Activated CD4-positive, alpha-beta T cell treated with anti-CD3 and anti-CD28 coated beads for 36 hours (primary cell): ENCODE measurements at regions not wholly inside any gene's neighbourhood (a gene's known extent, or its start where the extent isn't known, plus 50 kb on each side); places are given as distances from the start of the nearest gene placed in this dataset.

Source experiments
- ATAC-seq: fragments of 200-7000 bp; cut with Tn5 transposase; one replicate; pipeline ENCODE4 v1.10.0; 2021; ENCODE audit warnings: mild to moderate bottlenecking, moderate library complexity
- CTCF ChIA-PET: fragments of 350-600 bp; sonication (Branson Sonifier 250); formaldehyde crosslinking; loops from one replicate; lab custom pipeline; 2021; ENCODE audit warnings: antibody characterized with exemption; lab: Charles Lee
- POLR2A ChIA-PET: fragments of 350-600 bp; sonication (Branson Sonifier 250); formaldehyde crosslinking; loops from one replicate; lab custom pipeline; 2021; ENCODE audit warnings: antibody characterized with exemption, inconsistent platforms; lab: Charles Lee
- DNase-seq: peaks from one replicate; pipeline ENCODE4 v3.0.0-alpha.2; 2020
- H3K27ac Mint-ChIP-seq: one replicate; pipeline ENCODE4 v1.8.0; 2021; ENCODE audit warnings: mixed read lengths
- H3K27me3 Mint-ChIP-seq: one replicate; pipeline ENCODE4 v1.8.0; 2021; ENCODE audit warnings: mixed read lengths
- H3K36me3 Mint-ChIP-seq: one replicate; pipeline ENCODE4 v1.8.0; 2021; ENCODE audit warnings: low read depth, mixed read lengths
- H3K4me1 Mint-ChIP-seq: one replicate; pipeline ENCODE4 v1.8.0; 2021; ENCODE audit warnings: mixed read lengths
- H3K4me3 Mint-ChIP-seq: one replicate; pipeline ENCODE4 v1.8.0; 2021; ENCODE audit warnings: mild to moderate bottlenecking, moderate library complexity, mixed read lengths
- H3K9me3 Mint-ChIP-seq: one replicate; pipeline ENCODE4 v1.8.0; 2021; ENCODE audit warnings: low read depth, mixed read lengths
- intact Hi-C, 2 experiments: fragments of 100-400 bp; cut with DNase I in 1 of 2; cut with micrococcal nuclease in 1 of 2; formaldehyde crosslinking; loops; one replicate each; pipeline versions ENCODE4 v1.14.2 to v1.15.1; 2022 to 2024; cut with DNase I, micrococcal nuclease

DNA sequence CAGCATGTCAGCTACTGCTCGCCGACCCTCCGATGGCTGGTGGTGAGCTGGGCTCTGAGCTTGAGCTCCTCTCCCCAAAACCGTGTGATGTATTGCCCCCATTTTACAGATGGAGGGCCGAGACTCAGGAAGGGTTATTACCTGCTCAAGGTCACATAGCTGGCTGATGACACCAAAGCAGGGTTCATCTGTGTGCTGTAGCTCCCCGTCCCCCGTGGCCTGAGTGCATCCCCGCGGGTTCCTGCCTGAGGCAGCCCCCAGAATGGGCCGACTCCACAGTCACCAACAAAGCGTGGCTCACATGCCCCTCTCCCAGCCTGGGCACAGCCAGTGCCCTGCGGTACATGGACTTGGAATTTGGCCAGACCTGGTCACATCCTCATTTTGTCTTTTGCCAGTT lies 198.6 kb downstream of the TFCP2L1 start:
- H3K27me3 Mint-ChIP-seq: peaks cover 8% of the 10 kb centered on the region
- CTCF ChIA-PET: interaction anchor here (0.6 to 1.7 kb wide), 8 partner anchors 9 to 664 kb away, joined by 3 to 8 read pairs (median 4); no protein-coding TSS in a partner anchor
- DNase-seq: no peak
- no peak overlapping the region for H3K4me3 Mint-ChIP-seq
- no peak for ATAC-seq
- intact Hi-C loops: loop anchor here in 1 of 2 experiments (10.0 kb wide), 1 partner anchor 582 kb away; no protein-coding TSS in a partner anchor
- POLR2A ChIA-PET: no interaction called here
- H3K9me3 Mint-ChIP-seq: no peaks in the 10 kb centered on the region
- H3K4me1 Mint-ChIP-seq: no peaks in the 10 kb centered on the region
- H3K36me3 Mint-ChIP-seq: no peaks in the 10 kb centered on the region
- no peak overlapping the region for H3K27ac Mint-ChIP-seq

DNA sequence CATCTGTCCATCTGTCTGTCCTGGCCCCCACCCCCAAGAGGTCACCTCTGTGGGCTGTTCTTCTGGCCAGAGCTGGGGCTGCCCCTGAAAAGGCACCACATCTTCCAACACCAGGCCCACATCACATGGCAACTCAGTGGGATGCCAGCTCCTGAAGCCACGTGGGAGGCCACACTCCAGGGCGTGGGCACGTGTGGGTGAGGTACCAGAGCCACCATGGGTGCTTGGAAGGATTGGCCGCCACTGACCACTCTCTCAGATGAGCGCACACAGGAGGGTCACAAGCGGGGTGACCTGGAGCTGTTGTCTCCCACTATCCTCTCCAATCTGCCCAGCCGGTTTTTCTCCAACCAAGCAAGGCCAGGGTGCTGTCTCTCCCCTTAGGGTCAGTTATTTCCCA lies 197.9 kb downstream of the TFCP2L1 start:
- Mint-ChIP-seq H3K27me3 (peaks cover 8% of the 10 kb centered on the region), H3K9me3 (no peaks in the 10 kb centered on the region), H3K4me1 (no peaks in the 10 kb centered on the region), H3K27ac (no peak overlapping the region), H3K36me3 (no peaks in the 10 kb centered on the region), H3K4me3 (no peak overlapping the region)
- ATAC-seq: no peak
- no peak for DNase-seq
- intact Hi-C loops: loop anchor here in 1 of 2 experiments (10.0 kb wide), 1 partner anchor 582 kb away; no protein-coding TSS in a partner anchor
- ChIA-PET POLR2A (no interaction called here), CTCF (interaction anchor here (1.1 to 1.7 kb wide), 2 partner anchors 11 to 235 kb away, joined by 3 to 5 read pairs; no protein-coding TSS in a partner anchor)

DNA sequence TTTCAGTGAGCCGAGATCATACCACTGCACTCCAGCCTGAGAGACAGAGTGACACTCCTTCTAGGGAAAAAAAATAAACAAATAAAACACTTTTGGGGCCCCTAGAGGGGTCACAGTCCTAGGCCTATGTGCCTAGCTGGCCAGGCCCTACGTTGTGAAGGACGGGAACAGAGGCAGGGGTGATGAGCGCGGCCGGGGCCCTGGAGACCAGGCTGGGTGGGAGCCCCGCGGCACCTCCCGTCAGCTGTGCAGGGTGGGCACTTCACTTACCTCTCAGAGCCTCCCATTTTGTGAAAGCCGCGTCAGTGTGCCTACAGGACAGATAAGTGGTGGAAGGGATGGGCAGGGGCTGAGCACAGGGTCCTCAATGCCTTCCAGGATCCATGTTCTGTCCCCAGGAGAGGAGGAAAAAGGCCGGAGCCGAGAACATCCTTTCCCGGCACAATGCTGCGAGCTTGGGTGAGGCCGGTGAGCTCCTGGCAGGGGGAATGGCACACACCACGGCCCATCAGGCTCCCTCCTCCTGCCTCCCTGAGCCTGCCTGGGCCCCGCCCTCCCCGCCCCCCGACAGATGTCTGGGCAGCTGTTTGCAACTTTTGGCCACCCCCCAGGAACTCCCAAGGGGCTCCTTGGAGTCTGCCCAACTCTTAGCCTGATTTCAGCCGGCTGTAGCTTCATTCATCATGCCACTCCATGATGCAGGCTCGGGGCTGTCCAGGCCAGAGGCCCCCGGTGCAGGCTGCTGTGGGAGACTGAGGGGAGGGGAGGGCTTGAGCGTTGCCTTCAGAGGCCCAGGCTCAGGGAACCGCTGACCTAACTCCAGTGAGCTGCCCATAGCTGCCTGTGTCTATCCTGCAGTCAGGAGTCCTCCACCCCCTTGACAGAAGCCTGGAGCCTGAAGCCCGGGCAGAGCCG lies 196.5 kb downstream of the TFCP2L1 start:
- ChIA-PET POLR2A (no interaction called here), CTCF (interaction anchor here (0.5 to 1.7 kb wide), 4 partner anchors 8 to 234 kb away, joined by 3 to 5 read pairs (median 4); no protein-coding TSS in a partner anchor)
- Mint-ChIP-seq H3K27me3 (peaks cover 4% of the 10 kb centered on the region), H3K4me1 (no peaks in the 10 kb centered on the region), H3K4me3 (no peak overlapping the region), H3K27ac (no peak overlapping the region), H3K9me3 (no peaks in the 10 kb centered on the region), H3K36me3 (no peaks in the 10 kb centered on the region)
- no peak for ATAC-seq
- no peak for DNase-seq
- intact Hi-C loops: loop anchor here in 1 of 2 experiments (10.0 kb wide), 1 partner anchor 584 kb away; no protein-coding TSS in a partner anchor

DNA sequence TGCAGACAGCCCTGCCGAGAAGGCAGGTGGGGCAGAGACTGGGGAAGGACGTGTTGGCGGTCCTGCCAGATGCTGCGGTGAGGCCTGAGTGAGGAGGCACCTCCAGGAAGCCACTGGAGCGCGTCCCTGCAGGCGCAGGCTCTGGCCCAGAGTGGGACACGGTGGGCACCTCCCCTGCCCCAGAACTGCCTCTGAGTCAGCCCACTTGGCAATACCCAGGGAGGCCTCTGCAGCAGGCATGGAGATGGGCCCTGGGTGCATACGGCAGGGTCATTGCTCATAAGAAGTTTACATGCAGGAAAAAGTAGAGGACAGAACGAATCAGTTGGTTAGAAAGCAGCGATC lies 195.9 kb downstream of the TFCP2L1 start:
- Mint-ChIP-seq H3K27ac (no peak overlapping the region), H3K4me3 (no peak overlapping the region), H3K4me1 (no peaks in the 10 kb centered on the region), H3K27me3 (peaks cover 4% of the 10 kb centered on the region), H3K36me3 (no peaks in the 10 kb centered on the region), H3K9me3 (no peaks in the 10 kb centered on the region)
- no peak for DNase-seq
- ChIA-PET CTCF (no interaction called here), POLR2A (no interaction called here)
- no peak for ATAC-seq
- intact Hi-C loops: loop anchor here in 1 of 2 experiments (10.0 kb wide), 1 partner anchor 584 kb away; no protein-coding TSS in a partner anchor

DNA sequence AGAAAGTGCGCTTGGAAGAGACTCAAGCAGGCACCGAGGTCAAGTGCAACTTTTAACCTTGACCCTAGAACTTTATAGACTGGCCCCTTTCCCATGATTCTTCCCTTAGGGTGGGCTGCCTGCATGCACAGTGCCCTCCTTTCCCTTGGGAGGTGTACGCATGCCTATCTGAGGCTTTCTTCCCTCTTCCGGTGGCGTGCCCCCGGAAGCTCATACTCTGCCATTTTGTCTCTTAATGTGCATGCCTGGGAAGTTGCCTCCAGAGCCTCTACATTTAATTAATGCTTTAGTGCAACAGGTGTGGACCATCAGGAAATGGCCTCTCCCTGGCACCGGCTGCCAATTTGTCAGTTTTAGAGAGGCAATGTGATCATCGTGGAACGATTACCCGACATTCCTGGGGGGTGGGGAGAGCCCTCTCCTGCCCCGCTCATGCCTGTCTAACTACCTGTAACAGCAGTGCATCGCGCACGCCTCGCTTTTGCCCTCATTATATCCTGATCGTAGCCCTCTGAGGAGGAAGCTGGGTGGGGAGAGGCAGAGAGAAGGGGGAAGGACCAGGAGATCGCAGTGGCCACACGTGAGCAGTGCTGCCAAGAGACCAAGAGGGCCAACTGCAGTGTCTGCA lies 194.8 kb downstream of the TFCP2L1 start:
- DNase-seq (no peak), ATAC-seq (no peak)
- Mint-ChIP-seq H3K4me3 (no peak overlapping the region), H3K4me1 (no peaks in the 10 kb centered on the region), H3K27me3 (no peaks in the 10 kb centered on the region), H3K9me3 (no peaks in the 10 kb centered on the region), H3K36me3 (no peaks in the 10 kb centered on the region), H3K27ac (no peak overlapping the region)
- POLR2A ChIA-PET: interaction anchor here (0.6 kb wide), 1 partner anchor 16 kb away, joined by 3 read pairs; no protein-coding TSS in a partner anchor
- intact Hi-C loops: loop anchor here in 1 of 2 experiments (10.0 kb wide), 1 partner anchor 235 kb away; no protein-coding TSS in a partner anchor
- CTCF ChIA-PET: interaction anchor here (2.4 kb wide), 1 partner anchor 10 kb away, joined by 6 read pairs; no protein-coding TSS in a partner anchor

DNA sequence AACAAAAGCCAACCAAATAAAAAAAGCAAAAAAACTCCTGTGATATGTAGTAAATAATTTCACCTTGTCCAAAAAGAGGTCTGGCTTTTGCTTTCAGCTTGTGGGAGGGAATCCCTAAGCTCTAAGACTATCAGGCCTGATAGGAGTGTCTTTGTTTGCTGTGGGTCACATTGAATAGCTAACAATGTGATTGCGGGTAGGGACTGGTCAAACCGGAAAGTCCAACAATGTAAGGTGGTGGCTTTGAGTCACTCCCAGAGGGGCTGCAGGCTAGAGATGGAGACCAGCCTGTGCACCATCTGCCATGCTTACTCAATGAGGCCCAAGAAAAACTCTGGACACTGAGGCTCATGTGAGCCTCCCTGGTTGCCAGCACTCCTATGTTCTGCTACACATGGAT lies 192.9 kb downstream of the TFCP2L1 start:
- CTCF ChIA-PET: interaction anchor here (0.6 to 2.4 kb wide), 4 partner anchors 12 to 799 kb away, joined by 3 to 6 read pairs (median 3); no protein-coding TSS in a partner anchor
- POLR2A ChIA-PET: no interaction called here
- Mint-ChIP-seq H3K27me3 (no peaks in the 10 kb centered on the region), H3K27ac (no peak overlapping the region), H3K36me3 (no peaks in the 10 kb centered on the region), H3K4me1 (no peaks in the 10 kb centered on the region), H3K9me3 (no peaks in the 10 kb centered on the region), H3K4me3 (no peak overlapping the region)
- DNase-seq (no peak), ATAC-seq (no peak)
- intact Hi-C loops: loop anchor here in 1 of 2 experiments (10.0 kb wide), 1 partner anchor 233 kb away; no protein-coding TSS in a partner anchor

DNA sequence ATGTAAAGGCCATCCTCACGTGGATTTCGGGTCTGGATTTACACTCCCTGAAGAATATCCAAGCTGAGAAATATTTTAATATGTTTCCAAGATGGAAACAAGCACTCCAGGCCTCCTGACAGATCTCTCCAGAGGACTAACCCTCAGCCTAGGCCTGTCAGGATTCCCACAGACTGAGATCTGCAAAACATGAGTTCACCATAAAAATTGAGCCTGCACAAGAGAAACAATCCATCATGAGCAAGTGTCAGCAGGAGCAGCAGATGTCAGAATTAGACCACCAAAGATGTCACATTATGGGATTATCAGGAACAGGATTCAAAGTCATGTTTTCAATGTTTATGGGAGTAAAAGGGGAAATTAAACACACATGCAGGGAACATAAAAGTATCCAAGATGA lies 191.3 kb downstream of the TFCP2L1 start:
- ChIA-PET POLR2A (interaction anchor here (1.0 kb wide), 1 partner anchor 22 kb away, joined by 3 read pairs; no protein-coding TSS in a partner anchor), CTCF (interaction anchor here (1.0 to 1.2 kb wide), 2 partner anchors 8 to 35 kb away, joined by 4 read pairs; no protein-coding TSS in a partner anchor)
- Mint-ChIP-seq H3K27me3 (no peaks in the 10 kb centered on the region), H3K27ac (no peak overlapping the region), H3K36me3 (no peaks in the 10 kb centered on the region), H3K4me3 (no peak overlapping the region), H3K4me1 (no peaks in the 10 kb centered on the region), H3K9me3 (no peaks in the 10 kb centered on the region)
- ATAC-seq (no peak), DNase-seq (no peak)
- intact Hi-C loops: loop anchor here in 1 of 2 experiments (10.0 kb wide), 1 partner anchor 231 kb away; no protein-coding TSS in a partner anchor

DNA sequence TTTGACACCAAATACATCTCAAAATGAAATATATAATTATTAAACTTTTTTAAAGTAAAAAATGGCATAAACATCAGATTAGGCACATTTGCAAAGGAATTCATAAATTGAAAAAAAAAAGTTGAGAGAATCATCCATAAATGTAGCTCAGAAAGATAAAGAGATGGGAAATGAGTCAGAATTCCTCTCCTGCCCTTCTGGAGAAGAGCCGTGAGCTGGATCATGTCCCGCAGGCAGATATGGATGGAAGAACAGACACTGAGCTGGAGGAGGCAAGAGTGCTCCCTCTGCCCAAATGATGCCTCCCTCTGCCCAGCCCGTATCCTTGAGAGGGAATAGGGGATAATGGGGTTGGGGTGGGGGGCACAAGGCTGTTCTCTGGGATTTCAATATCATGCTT lies 190.9 kb downstream of the TFCP2L1 start:
- H3K27ac Mint-ChIP-seq: no peak overlapping the region

DNA sequence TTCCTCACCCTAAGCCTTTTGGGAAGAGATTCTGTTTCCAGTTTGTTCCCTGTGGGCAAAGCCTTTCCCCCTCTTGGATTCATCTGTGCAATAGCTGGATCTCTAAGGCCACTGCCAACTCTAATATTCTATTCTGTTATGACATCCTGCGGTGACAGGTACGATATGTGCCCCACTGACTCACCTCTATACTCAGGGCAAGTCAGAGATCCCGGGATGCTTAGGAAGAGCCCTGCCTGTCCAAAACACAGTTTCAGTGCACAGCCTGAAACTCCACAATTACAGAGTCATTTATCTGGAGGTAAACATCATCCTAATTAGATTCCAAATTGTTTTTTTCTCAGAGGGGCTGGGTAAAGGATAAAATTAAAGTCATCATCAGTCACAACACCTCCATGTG lies 190.2 kb downstream of the TFCP2L1 start:
- POLR2A ChIA-PET: no interaction called here
- H3K27ac Mint-ChIP-seq: no peak overlapping the region
- CTCF ChIA-PET: interaction anchor here (0.6 to 1.9 kb wide), 9 partner anchors 9 to 381 kb away, joined by 3 to 10 read pairs (median 3); no protein-coding TSS in a partner anchor
- no peaks in the 10 kb centered on the region for H3K27me3 Mint-ChIP-seq
- no peak for ATAC-seq
- no peaks in the 10 kb centered on the region for H3K9me3 Mint-ChIP-seq
- H3K4me1 Mint-ChIP-seq: no peaks in the 10 kb centered on the region
- H3K36me3 Mint-ChIP-seq: no peaks in the 10 kb centered on the region
- intact Hi-C loops: loop anchor here in 1 of 2 experiments (5.0 to 10.0 kb wide), 2 partner anchors 230 to 262 kb away; no protein-coding TSS in a partner anchor
- DNase-seq: no peak
- H3K4me3 Mint-ChIP-seq: no peak overlapping the region

More for the DNA sequence above, 190.9 kb downstream of the TFCP2L1 start:
- intact Hi-C loops: loop anchor here in 1 of 2 experiments (10.0 kb wide), 1 partner anchor 231 kb away; no protein-coding TSS in a partner anchor
- DNase-seq (no peak), ATAC-seq (no peak)
- no peaks in the 10 kb centered on the region for H3K4me1 Mint-ChIP-seq
- no peaks in the 10 kb centered on the region for H3K9me3 Mint-ChIP-seq
- ChIA-PET POLR2A (no interaction called here), CTCF (interaction anchor here (0.6 to 1.2 kb wide), 3 partner anchors 9 to 562 kb away, joined by 4 read pairs; no protein-coding TSS in a partner anchor)
- H3K36me3 Mint-ChIP-seq: no peaks in the 10 kb centered on the region
- H3K27me3 Mint-ChIP-seq: no peaks in the 10 kb centered on the region
- H3K4me3 Mint-ChIP-seq: no peak overlapping the region

DNA sequence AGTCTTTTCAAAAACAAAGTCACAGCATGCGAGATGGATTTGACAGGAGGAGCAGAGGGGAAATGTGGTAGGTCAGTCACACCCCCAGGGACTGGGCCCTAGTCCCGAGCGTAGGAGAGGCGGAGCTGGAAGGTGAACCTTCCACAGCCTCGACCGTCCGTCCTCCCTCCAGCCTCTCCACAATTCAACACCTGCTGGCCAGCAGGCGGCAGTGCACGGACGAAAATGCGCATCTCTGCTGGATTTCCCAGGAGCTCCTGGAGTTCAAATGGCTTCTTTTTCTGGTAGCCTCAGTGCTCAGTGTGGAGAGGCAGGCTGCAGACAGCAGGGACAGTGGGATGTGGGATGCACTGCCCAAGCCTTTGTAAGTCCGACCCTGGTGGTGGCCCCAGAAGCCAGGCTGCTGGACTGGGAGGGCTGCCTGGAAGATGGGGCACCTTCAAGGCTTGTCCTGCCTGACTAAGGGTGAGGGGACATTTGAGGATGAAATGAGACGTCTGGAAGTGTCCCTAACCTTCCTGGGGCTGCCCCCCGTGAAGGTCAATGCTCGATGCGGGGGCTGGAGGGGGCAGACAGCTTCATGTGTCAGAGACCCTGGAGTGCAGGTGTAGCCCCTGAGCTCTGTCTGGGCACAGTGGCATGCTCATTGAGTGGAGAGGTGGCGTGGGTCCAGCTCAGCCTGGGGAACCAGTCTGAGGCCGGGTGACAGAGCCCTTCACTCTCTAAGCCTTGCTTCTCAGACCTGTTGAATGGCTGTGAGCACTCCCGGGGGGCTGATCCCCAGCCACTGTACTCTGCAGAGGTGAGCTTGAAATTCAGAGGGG lies 189.5 kb downstream of the TFCP2L1 start:
- ChIA-PET CTCF (interaction anchor here (0.6 to 1.9 kb wide), 9 partner anchors 9 to 380 kb away, joined by 3 to 10 read pairs (median 3); no protein-coding TSS in a partner anchor), POLR2A (no interaction called here)
- H3K9me3 Mint-ChIP-seq: no peaks in the 10 kb centered on the region
- no peaks in the 10 kb centered on the region for H3K4me1 Mint-ChIP-seq
- intact Hi-C loops: loop anchor here in 1 of 2 experiments (5.0 to 10.0 kb wide), 2 partner anchors 229 to 262 kb away; no protein-coding TSS in a partner anchor
- ATAC-seq (peak; percentile 51), DNase-seq (peak; percentile 64)
- H3K4me3 Mint-ChIP-seq: no peak overlapping the region
- H3K27me3 Mint-ChIP-seq: no peaks in the 10 kb centered on the region
- H3K36me3 Mint-ChIP-seq: no peaks in the 10 kb centered on the region
- no peak overlapping the region for H3K27ac Mint-ChIP-seq
